ENCODE measurements at regions not wholly inside any gene's neighbourhood (a gene's known extent, or its start where the extent isn't known, plus 50 kb on each side); places are given as distances from the start of the nearest gene placed in this dataset.

DNA sequence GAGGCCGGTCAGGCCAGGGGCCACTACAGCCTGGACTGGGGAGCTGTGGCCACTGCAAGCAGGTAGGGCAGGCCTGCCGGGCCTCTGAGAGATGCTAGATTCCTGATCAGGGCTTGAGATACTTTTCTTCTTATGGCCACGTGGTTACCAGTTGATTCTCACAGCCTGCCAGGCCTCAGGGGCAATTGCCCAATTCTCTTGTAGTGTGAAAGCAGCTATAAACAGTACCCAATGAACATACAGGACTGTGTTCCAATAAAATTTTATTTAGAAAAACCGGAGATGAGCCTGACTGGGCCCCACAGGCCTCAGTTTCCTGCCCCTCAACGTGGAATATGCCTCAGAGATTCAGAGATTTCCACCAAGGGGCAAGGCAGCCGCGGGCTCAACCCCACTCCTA is 475.2 kb downstream of the TCERG1L start:
- H3K4me1 ChIP-seq = no peaks in the 10 kb centered on the region
- no peak overlapping the region for H3K27ac ChIP-seq
- TF ChIP-seq, protein P1, sequence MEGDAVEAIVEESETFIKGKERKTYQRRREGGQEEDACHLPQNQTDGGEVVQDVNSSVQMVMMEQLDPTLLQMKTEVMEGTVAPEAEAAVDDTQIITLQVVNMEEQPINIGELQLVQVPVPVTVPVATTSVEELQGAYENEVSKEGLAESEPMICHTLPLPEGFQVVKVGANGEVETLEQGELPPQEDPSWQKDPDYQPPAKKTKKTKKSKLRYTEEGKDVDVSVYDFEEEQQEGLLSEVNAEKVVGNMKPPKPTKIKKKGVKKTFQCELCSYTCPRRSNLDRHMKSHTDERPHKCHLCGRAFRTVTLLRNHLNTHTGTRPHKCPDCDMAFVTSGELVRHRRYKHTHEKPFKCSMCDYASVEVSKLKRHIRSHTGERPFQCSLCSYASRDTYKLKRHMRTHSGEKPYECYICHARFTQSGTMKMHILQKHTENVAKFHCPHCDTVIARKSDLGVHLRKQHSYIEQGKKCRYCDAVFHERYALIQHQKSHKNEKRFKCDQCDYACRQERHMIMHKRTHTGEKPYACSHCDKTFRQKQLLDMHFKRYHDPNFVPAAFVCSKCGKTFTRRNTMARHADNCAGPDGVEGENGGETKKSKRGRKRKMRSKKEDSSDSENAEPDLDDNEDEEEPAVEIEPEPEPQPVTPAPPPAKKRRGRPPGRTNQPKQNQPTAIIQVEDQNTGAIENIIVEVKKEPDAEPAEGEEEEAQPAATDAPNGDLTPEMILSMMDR (IDR thresholded peaks at IDR 0.05) = no peak
- no peak for TF ChIP-seq POLR2A (IDR thresholded peaks at IDR 0.05)
- no peak for DNase-seq
- H3K4me3 ChIP-seq = no peak overlapping the region
- peaks cover 0 to 4% (median 2%) of the 10 kb centered on the region in 4 donors for H3K9me3 ChIP-seq
- H3K36me3 ChIP-seq = no peaks in the 10 kb centered on the region
- no peaks in the 10 kb centered on the region for H3K27me3 ChIP-seq

DNA sequence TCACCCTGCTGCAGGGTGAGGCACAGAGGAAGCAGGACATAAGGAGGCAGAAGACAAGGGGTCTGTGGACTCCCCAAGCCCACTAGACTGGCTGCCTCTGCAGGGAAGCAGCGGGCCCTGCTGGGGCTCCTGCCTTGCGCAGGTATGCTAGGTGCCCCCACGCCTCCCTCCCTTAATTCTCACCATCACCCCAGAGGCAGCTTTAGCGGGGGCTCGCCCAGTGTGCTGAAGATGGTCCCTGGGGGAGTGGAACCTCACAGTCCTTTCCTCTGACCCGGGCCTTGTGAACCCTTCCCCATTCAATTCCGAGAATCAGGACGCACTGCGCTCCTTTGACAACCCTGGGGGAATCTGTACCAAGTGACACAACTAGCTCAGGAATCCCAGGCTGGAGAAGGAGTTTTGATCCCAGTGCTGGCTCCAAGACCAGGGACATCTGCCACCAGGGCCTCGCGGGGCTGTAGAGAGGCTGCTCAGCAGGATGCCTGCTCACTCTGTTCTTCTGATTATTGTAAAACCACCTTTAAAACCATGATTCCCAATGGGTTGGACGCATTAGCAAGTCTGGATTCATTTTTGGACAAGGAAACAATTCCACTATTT is 468.4 kb downstream of the TCERG1L start:
- no peaks in the 10 kb centered on the region for H3K9me3 ChIP-seq
- H3K4me1 ChIP-seq = no peaks in the 10 kb centered on the region
- no peaks in the 10 kb centered on the region for H3K27me3 ChIP-seq
- no peaks in the 10 kb centered on the region for H3K36me3 ChIP-seq
- H3K4me3 ChIP-seq = no peak overlapping the region
- TF ChIP-seq, protein P1 (IDR thresholded peaks at IDR 0.05) = no peak
- TF ChIP-seq POLR2A (IDR thresholded peaks at IDR 0.05) = no peak
- DNase-seq = no peak
- no peak overlapping the region for H3K27ac ChIP-seq

- H3K4me1 ChIP-seq = no peaks in the 10 kb centered on the region
- H3K4me3 ChIP-seq = no peak overlapping the region
- TF ChIP-seq, protein P1 (IDR thresholded peaks at IDR 0.05) = no peak
- no peak for TF ChIP-seq POLR2A (IDR thresholded peaks at IDR 0.05)
- no peaks in the 10 kb centered on the region for H3K36me3 ChIP-seq
- no peak overlapping the region for H3K27ac ChIP-seq
- no peaks in the 10 kb centered on the region for H3K27me3 ChIP-seq
- no peaks in the 10 kb centered on the region for H3K9me3 ChIP-seq
- DNase-seq = no peak
Observed at GRCh38 chr10:130844310-130844709, 467.2 kb downstream of the TCERG1L start.

DNA sequence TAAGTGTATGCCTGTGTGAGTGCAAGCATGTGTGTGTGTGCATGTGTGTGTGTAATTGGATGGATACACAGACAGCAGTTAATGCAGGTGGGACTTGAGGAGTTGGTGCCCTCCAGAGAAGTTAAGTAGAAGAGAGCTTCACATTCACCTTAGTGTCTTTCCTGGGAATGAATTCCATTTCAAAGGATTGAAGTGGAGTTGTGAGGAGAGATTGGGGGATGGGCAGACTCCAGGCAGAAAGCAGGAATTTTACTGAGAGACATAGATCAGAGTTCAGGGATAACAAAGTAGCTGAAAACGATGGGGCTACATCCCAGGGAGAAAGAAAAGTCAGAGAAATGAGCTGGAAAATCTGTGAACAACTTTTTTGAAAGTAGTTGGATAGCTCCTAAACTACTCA is 464.4 kb downstream of the TCERG1L start:
- Histone ChIP-seq H3K36me3 (no peaks in the 10 kb centered on the region), H3K4me3 (no peak overlapping the region), H3K27me3 (no peaks in the 10 kb centered on the region), H3K4me1 (no peaks in the 10 kb centered on the region), H3K27ac (no peak overlapping the region), H3K9me3 (peaks cover 0 to 6% (median 0%) of the 10 kb centered on the region in 4 donors)
- DNase-seq = no peak
- TF ChIP-seq, protein P1 (IDR thresholded peaks at IDR 0.05) = no peak
- no peak for TF ChIP-seq POLR2A (IDR thresholded peaks at IDR 0.05)

- Histone ChIP-seq H3K36me3 (no peaks in the 10 kb centered on the region), H3K27ac (no peak overlapping the region), H3K27me3 (no peaks in the 10 kb centered on the region), H3K4me3 (no peak overlapping the region), H3K4me1 (no peaks in the 10 kb centered on the region), H3K9me3 (peaks cover 0 to 20% (median 0%) of the 10 kb centered on the region in 4 donors)
- no peak for TF ChIP-seq POLR2A (IDR thresholded peaks at IDR 0.05)
- TF ChIP-seq, protein P1 (IDR thresholded peaks at IDR 0.05) = no peak
- no peak for DNase-seq
Observed at GRCh38 chr10:130848855-130849254, 462.7 kb downstream of the TCERG1L start.

DNA sequence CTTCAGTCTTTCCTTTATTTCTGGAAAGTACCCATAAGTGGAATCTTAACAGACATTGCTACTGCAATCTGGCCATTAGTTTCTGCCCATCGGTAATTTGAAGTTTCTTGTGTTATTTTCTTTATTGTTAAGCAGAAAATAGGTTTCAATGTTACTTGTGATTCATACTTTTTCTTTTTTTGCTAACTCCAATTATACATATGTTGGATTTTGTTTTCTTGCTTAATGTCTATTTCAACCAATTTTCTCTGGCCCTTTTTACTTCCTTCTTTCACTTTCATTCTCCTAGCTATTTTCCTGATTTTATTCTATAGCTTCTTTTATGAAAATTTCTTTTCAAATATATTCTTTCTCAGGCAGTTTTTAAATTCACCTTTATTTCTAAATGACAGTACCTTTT is 457.4 kb downstream of the TCERG1L start:
- no peak for DNase-seq
- H3K27ac ChIP-seq = no peak overlapping the region
- H3K4me3 ChIP-seq = no peak overlapping the region
- H3K27me3 ChIP-seq = no peaks in the 10 kb centered on the region
- H3K36me3 ChIP-seq = no peaks in the 10 kb centered on the region
- TF ChIP-seq POLR2A (IDR thresholded peaks at IDR 0.05) = no peak
- TF ChIP-seq, protein P1 (IDR thresholded peaks at IDR 0.05) = no peak
- no peaks in the 10 kb centered on the region for H3K4me1 ChIP-seq
- peaks cover 0 to 25% (median 0%) of the 10 kb centered on the region in 4 donors for H3K9me3 ChIP-seq

Measured in Peyer's patch (tissue), 4 donors.